ENCODE measurements at regions not wholly inside any gene's neighbourhood (a gene's known extent, or its start where the extent isn't known, plus 50 kb on each side); places are given as distances from the start of the nearest gene placed in this dataset.

DNA sequence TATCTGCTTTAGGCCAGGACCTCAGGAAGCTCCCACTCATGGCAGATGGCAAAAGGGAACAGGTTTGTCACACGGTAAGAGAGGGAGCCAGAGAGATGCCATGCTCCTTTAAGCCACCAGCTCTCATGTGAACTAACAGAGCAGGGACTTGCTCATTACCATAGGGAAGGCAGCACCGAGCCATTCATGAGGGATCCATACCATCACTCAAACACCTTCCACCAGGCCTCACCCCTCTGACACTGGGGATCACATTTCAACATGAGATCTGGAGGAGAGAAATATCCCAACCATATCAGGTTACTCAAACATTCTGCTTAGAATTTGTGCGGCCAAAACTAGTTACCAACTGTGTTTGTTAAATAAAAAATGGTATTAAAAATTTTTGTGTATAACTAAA lies 427.0 kb downstream of the UQCRFS1 start:
- Histone ChIP-seq H2BK12ac (ENCODE audit: low read length) (no peak overlapping the region), H3K27me3 (ENCODE audit: control insufficient read depth in 3 of 3, insufficient read depth in 3 of 3, low read depth in 1 of 3, low read length in 3 of 3) (no peaks in the 10 kb centered on the region), H3K9ac (ENCODE audit: low read depth, low read length, poor library complexity) (no peak overlapping the region), H2BK120ac (ENCODE audit: low read depth, low read length) (no peak overlapping the region), H3K18ac (ENCODE audit: low read length) (no peak overlapping the region), H3K23ac (ENCODE audit: low read depth, low read length, poor library complexity) (no peak overlapping the region), H3K27ac (replicated peaks; ENCODE audit: low read length) (no peak overlapping the region), H3K79me1 (ENCODE audit: low read depth, low read length) (no peaks in the 10 kb centered on the region), H2BK5ac (ENCODE audit: low read length) (no peak overlapping the region), H3K4ac (ENCODE audit: low read length) (no peak overlapping the region), H2BK15ac (ENCODE audit: low read length) (no peak overlapping the region), H3K4me3 (ENCODE audit: low read length in 2 of 2) (no peak overlapping the region), H3K9me3 (replicated peaks in 1 of 2; ENCODE audit: control insufficient read depth in 2 of 2, insufficient read depth in 1 of 2, low read depth in 1 of 2, low read length in 2 of 2) (peaks cover 0 to 5% of the 10 kb centered on the region in 2 donors), H4K91ac (ENCODE audit: low read depth, low read length, poor library complexity) (no peak overlapping the region), H3K4me2 (ENCODE audit: insufficient read depth, low read length, poor library complexity, severe bottlenecking) (no peak overlapping the region), H4K8ac (ENCODE audit: low read depth, low read length) (no peak overlapping the region), H2AK5ac (ENCODE audit: low read depth, low read length) (no peak overlapping the region), H3K14ac (ENCODE audit: low read length) (no peak overlapping the region), H3K4me1 (ENCODE audit: control insufficient read depth in 2 of 2, insufficient read depth in 1 of 2, low read depth in 1 of 2, low read length in 2 of 2) (no peaks in the 10 kb centered on the region), H3K36me3 (replicated peaks in 1 of 2; ENCODE audit: control insufficient read depth in 2 of 2, insufficient read depth in 2 of 2, low read length in 2 of 2) (no peaks in the 10 kb centered on the region), H2AFZ (ENCODE audit: low read length) (no peak overlapping the region)
- no peak for DNase-seq (ENCODE audit: low spot score)
- no CpG with 5 or more reads among the region's 3 CpGs for WGBS, 2 donors (ENCODE audit: extremely low coverage in 2 of 2, insufficient read length in 2 of 2, insufficient replicate concordance in 1 of 2)

DNA sequence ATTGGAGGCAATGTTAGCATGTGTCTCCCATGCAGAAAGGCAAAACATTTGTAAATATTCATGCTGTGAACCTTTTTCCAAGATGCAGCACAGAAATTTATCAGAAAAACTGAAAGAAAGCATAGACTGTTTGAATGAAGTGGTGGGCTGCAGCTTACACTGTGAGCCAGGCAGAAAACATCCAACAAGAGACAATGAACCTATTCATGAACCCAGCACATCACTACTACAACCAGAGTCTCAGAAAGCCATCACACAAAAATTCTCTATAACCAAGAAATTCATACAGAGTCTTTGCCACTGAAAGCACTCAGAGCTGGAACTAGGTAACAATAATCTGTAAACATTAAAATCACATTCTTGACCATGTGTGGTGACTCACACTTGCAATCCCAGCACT lies 448.9 kb downstream of the UQCRFS1 start:
- H3K79me1 ChIP-seq (ENCODE audit: low read depth, low read length) = no peaks in the 10 kb centered on the region
- H4K91ac ChIP-seq (ENCODE audit: low read depth, low read length, poor library complexity) = no peak overlapping the region
- H3K36me3 ChIP-seq (replicated peaks in 1 of 2; ENCODE audit: control insufficient read depth in 2 of 2, insufficient read depth in 2 of 2, low read length in 2 of 2) = no peaks in the 10 kb centered on the region
- no peak overlapping the region for H2AFZ ChIP-seq (ENCODE audit: low read length)
- no peak overlapping the region for H2BK120ac ChIP-seq (ENCODE audit: low read depth, low read length)
- no peak overlapping the region for H3K9ac ChIP-seq (ENCODE audit: low read depth, low read length, poor library complexity)
- H3K4ac ChIP-seq (ENCODE audit: low read length) = no peak overlapping the region
- H2BK5ac ChIP-seq (ENCODE audit: low read length) = no peak overlapping the region
- no peak overlapping the region for H3K18ac ChIP-seq (ENCODE audit: low read length)
- H2AK5ac ChIP-seq (ENCODE audit: low read depth, low read length) = no peak overlapping the region
- H2BK15ac ChIP-seq (ENCODE audit: low read length) = no peak overlapping the region
- no peak overlapping the region for H3K14ac ChIP-seq (ENCODE audit: low read length)
- H3K27ac ChIP-seq (replicated peaks; ENCODE audit: low read length) = no peak overlapping the region
- H3K4me1 ChIP-seq (ENCODE audit: control insufficient read depth in 2 of 2, insufficient read depth in 1 of 2, low read depth in 1 of 2, low read length in 2 of 2) = no peaks in the 10 kb centered on the region
- H2BK12ac ChIP-seq (ENCODE audit: low read length) = no peak overlapping the region
- H3K4me2 ChIP-seq (ENCODE audit: insufficient read depth, low read length, poor library complexity, severe bottlenecking) = no peak overlapping the region
- no peaks in the 10 kb centered on the region for H3K9me3 ChIP-seq (replicated peaks in 1 of 2; ENCODE audit: control insufficient read depth in 2 of 2, insufficient read depth in 1 of 2, low read depth in 1 of 2, low read length in 2 of 2)
- H3K4me3 ChIP-seq (ENCODE audit: low read length in 2 of 2) = no peak overlapping the region
- H3K27me3 ChIP-seq (ENCODE audit: control insufficient read depth in 3 of 3, insufficient read depth in 3 of 3, low read depth in 1 of 3, low read length in 3 of 3) = no peaks in the 10 kb centered on the region
- DNase-seq (ENCODE audit: low spot score) = no peak
- no peak overlapping the region for H3K23ac ChIP-seq (ENCODE audit: low read depth, low read length, poor library complexity)
- H4K8ac ChIP-seq (ENCODE audit: low read depth, low read length) = no peak overlapping the region

DNA sequence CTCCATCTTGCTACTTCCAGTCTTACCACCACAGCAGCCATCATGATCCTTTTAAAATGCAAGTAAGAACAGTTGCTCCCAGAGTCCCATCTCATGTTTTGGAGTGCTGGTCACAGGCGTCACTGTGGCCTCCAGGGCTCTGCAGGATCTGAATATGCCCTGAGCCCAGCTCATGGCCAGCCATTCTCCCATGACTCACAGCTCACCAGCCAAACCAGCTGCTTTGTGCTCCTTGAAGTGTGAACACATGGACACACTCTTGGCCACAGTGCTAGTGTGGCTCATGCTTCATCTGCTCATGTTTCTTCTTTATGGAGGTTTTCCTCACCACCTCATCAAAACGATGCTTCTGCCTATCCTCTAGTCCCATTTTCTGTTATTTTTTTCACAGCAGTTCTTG lies 466.5 kb downstream of the UQCRFS1 start:
- WGBS, 2 donors (ENCODE audit: extremely low coverage in 2 of 2, insufficient read length in 2 of 2, insufficient replicate concordance in 1 of 2) = no CpG with 5 or more reads among the region's 2 CpGs
- peaks cover 0 to 5% of the 10 kb centered on the region in 2 donors for H3K4me1 ChIP-seq (ENCODE audit: control insufficient read depth in 2 of 2, insufficient read depth in 1 of 2, low read depth in 1 of 2, low read length in 2 of 2)
- H2BK5ac ChIP-seq (ENCODE audit: low read length) = no peak overlapping the region
- no peak overlapping the region for H2BK15ac ChIP-seq (ENCODE audit: low read length)
- H3K23ac ChIP-seq (ENCODE audit: low read depth, low read length, poor library complexity) = no peak overlapping the region
- H3K18ac ChIP-seq (ENCODE audit: low read length) = peak overlapping the region; percentile 54
- no peak overlapping the region for H2BK12ac ChIP-seq (ENCODE audit: low read length)
- H3K9me3 ChIP-seq (replicated peaks in 1 of 2; ENCODE audit: control insufficient read depth in 2 of 2, insufficient read depth in 1 of 2, low read depth in 1 of 2, low read length in 2 of 2) = no peaks in the 10 kb centered on the region
- no peaks in the 10 kb centered on the region for H3K79me1 ChIP-seq (ENCODE audit: low read depth, low read length)
- H2AFZ ChIP-seq (ENCODE audit: low read length) = no peak overlapping the region
- no peaks in the 10 kb centered on the region for H3K36me3 ChIP-seq (replicated peaks in 1 of 2; ENCODE audit: control insufficient read depth in 2 of 2, insufficient read depth in 2 of 2, low read length in 2 of 2)
- no peak overlapping the region for H2BK120ac ChIP-seq (ENCODE audit: low read depth, low read length)
- DNase-seq (ENCODE audit: low spot score) = no peak
- H3K4me2 ChIP-seq (ENCODE audit: insufficient read depth, low read length, poor library complexity, severe bottlenecking) = no peak overlapping the region
- H3K27me3 ChIP-seq (ENCODE audit: control insufficient read depth in 3 of 3, insufficient read depth in 3 of 3, low read depth in 1 of 3, low read length in 3 of 3) = no peaks in the 10 kb centered on the region
- no peak overlapping the region for H3K4ac ChIP-seq (ENCODE audit: low read length)
- H3K9ac ChIP-seq (ENCODE audit: low read depth, low read length, poor library complexity) = no peak overlapping the region
- H4K8ac ChIP-seq (ENCODE audit: low read depth, low read length) = no peak overlapping the region
- no peak overlapping the region for H4K91ac ChIP-seq (ENCODE audit: low read depth, low read length, poor library complexity)
- H3K27ac ChIP-seq (replicated peaks; ENCODE audit: low read length) = no peak overlapping the region
- no peak overlapping the region for H2AK5ac ChIP-seq (ENCODE audit: low read depth, low read length)
- H3K4me3 ChIP-seq (ENCODE audit: low read length in 2 of 2) = no peak overlapping the region
- no peak overlapping the region for H3K14ac ChIP-seq (ENCODE audit: low read length)

DNA sequence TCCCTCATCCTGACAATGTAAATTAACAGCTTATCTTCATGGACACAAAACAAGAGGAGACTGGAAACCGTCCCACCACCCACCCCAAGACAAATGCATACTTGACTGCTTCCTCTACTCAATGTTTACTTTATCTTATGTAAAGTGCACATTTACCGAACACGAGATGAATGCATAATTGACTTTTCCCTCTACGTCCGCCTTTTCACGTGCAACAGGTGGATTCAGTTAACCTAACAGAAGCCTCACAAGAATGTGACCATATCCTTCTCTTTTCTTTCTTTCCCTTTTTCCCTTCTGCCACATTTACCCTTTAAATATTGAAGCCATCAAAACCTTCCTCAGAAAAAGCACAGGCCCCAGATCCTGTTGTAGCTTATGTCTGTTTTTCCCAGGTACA lies 468.0 kb downstream of the UQCRFS1 start:
- Histone ChIP-seq H3K4me2 (ENCODE audit: insufficient read depth, low read length, poor library complexity, severe bottlenecking) (no peak overlapping the region), H2BK12ac (ENCODE audit: low read length) (no peak overlapping the region), H3K4me1 (ENCODE audit: control insufficient read depth in 2 of 2, insufficient read depth in 1 of 2, low read depth in 1 of 2, low read length in 2 of 2) (peaks cover 0 to 5% of the 10 kb centered on the region in 2 donors), H3K4ac (ENCODE audit: low read length) (no peak overlapping the region), H3K27me3 (ENCODE audit: control insufficient read depth in 3 of 3, insufficient read depth in 3 of 3, low read depth in 1 of 3, low read length in 3 of 3) (no peaks in the 10 kb centered on the region), H3K27ac (replicated peaks; ENCODE audit: low read length) (peak overlapping the region; percentile 17), H4K8ac (ENCODE audit: low read depth, low read length) (no peak overlapping the region), H3K9ac (ENCODE audit: low read depth, low read length, poor library complexity) (no peak overlapping the region), H2BK15ac (ENCODE audit: low read length) (no peak overlapping the region), H2BK120ac (ENCODE audit: low read depth, low read length) (no peak overlapping the region), H2AFZ (ENCODE audit: low read length) (no peak overlapping the region), H3K79me1 (ENCODE audit: low read depth, low read length) (no peaks in the 10 kb centered on the region), H2AK5ac (ENCODE audit: low read depth, low read length) (no peak overlapping the region), H3K4me3 (ENCODE audit: low read length in 2 of 2) (no peak overlapping the region), H2BK5ac (ENCODE audit: low read length) (no peak overlapping the region), H3K14ac (ENCODE audit: low read length) (no peak overlapping the region), H3K18ac (ENCODE audit: low read length) (no peak overlapping the region), H3K9me3 (replicated peaks in 1 of 2; ENCODE audit: control insufficient read depth in 2 of 2, insufficient read depth in 1 of 2, low read depth in 1 of 2, low read length in 2 of 2) (no peaks in the 10 kb centered on the region), H3K23ac (ENCODE audit: low read depth, low read length, poor library complexity) (no peak overlapping the region), H4K91ac (ENCODE audit: low read depth, low read length, poor library complexity) (no peak overlapping the region), H3K36me3 (replicated peaks in 1 of 2; ENCODE audit: control insufficient read depth in 2 of 2, insufficient read depth in 2 of 2, low read length in 2 of 2) (no peaks in the 10 kb centered on the region)
- no CpG with 5 or more reads among the region's 6 CpGs for WGBS, 2 donors (ENCODE audit: extremely low coverage in 2 of 2, insufficient read length in 2 of 2, insufficient replicate concordance in 1 of 2)
- no peak for DNase-seq (ENCODE audit: low spot score)

Data from neuronal stem cell (in vitro differentiated cells).